Aorta (tissue), 5 donors: ENCODE measurements at regions not wholly inside any gene's neighbourhood (a gene's known extent, or its start where the extent isn't known, plus 50 kb on each side); places are given as distances from the start of the nearest gene placed in this dataset.

Experiments used
- ATAC-seq: fragments of 200-7000 bp; cut with Tn5 transposase; one replicate; pipeline ENCODE4 v1.9.1; 2022; ENCODE audit warnings: moderate library complexity; ENCODE audit not compliant: low FRiP score
- DNase-seq, 2 donors: peaks; one replicate each; pipeline ENCODE4 v3.0.0-alpha.2; 2020
- H3K27ac ChIP-seq, 2 donors: one replicate each; pipeline ENCODE4 v1.5.1; 2013; ENCODE audit warnings: low read length in 2 of 2, mild to moderate bottlenecking in 2 of 2, moderate library complexity in 2 of 2, control low read depth in 1 of 2, inconsistent platforms in 1 of 2, low read depth in 1 of 2
- H3K27me3 ChIP-seq, 2 donors: one replicate each; pipeline ENCODE4 v1.6.1; 2013; ENCODE audit warnings: control low read depth in 1 of 2, low read length in 1 of 2, mild to moderate bottlenecking in 1 of 2, moderate library complexity in 1 of 2; ENCODE audit not compliant: insufficient read depth in 2 of 2, control insufficient read depth in 1 of 2
- H3K36me3 ChIP-seq, 2 donors: one replicate each; pipeline ENCODE4 v1.6.1; 2013; ENCODE audit warnings: control low read depth in 1 of 2, low read length in 1 of 2, mild to moderate bottlenecking in 1 of 2; ENCODE audit not compliant: insufficient read depth in 2 of 2, control insufficient read depth in 1 of 2
- H3K4me1 ChIP-seq, 2 donors: one replicate each; pipeline ENCODE4 v1.6.1; 2013; ENCODE audit warnings: low read length in 2 of 2, control low read depth in 1 of 2, mild to moderate bottlenecking in 1 of 2, moderate library complexity in 1 of 2; ENCODE audit not compliant: insufficient read depth in 2 of 2, control insufficient read depth in 1 of 2
- H3K4me3 ChIP-seq, 2 donors: one replicate each; pipeline ENCODE4 v1.5.1; 2013; ENCODE audit warnings: low read length in 2 of 2, control low read depth in 1 of 2, mild to moderate bottlenecking in 1 of 2
- H3K9me3 ChIP-seq: one replicate; pipeline ENCODE4 v1.6.1; 2013; ENCODE audit warnings: mild to moderate bottlenecking, low read length; ENCODE audit not compliant: control insufficient read depth
- WGBS, 2 donors: extraction: QIAGEN DNeasy Blood & Tissue Kit; methylation state at CpG; one replicate each; pipeline ENCODE4 v1.1.7; 2013; 5-methylcytosine and 5-hydroxymethylcytosine counted together
- intact Hi-C, 2 donors: fragments of 100-400 bp; cut with DNase I; formaldehyde crosslinking; loops; one replicate each; pipeline versions ENCODE4 v1.14.2 to v1.15.0; 2022
- donor health status: healthy with polysubstance abuse.
- donor health status: Bipolar disorder and iron deficiency.
- donor health status: DM: no; HTN: no; CAD: no.
- donor health status: DM: no; HTN: no; CAD: no.
- donor health status: DM: yes; HTN: yes; CAD: no.

GRCh38 chr12:113612793-113613192 lies 141.1 kb upstream of the LHX5 start:
- Histone ChIP-seq H3K4me1 (no peaks in the 10 kb centered on the region), H3K27ac (no peak overlapping the region), H3K27me3 (peaks cover 0 to 2% of the 10 kb centered on the region in 2 donors), H3K4me3 (no peak overlapping the region), H3K9me3 (no peaks in the 10 kb centered on the region), H3K36me3 (no peaks in the 10 kb centered on the region)
- ATAC-seq: no peak
- no peak for DNase-seq
- intact Hi-C loops: no loop called here
- WGBS, 2 donors: 53 to 57% methylated on average over 3 of the region's 3 CpGs

- Histone ChIP-seq H3K27ac (no peak overlapping the region), H3K4me1 (no peaks in the 10 kb centered on the region), H3K9me3 (no peaks in the 10 kb centered on the region), H3K36me3 (no peaks in the 10 kb centered on the region), H3K27me3 (peaks cover 0 to 2% of the 10 kb centered on the region in 2 donors), H3K4me3 (no peak overlapping the region)
- no peak for ATAC-seq
- 29 to 31% methylated on average over 16 of the region's 16 CpGs for WGBS, 2 donors
- intact Hi-C loops: no loop called here
- DNase-seq: no peak
These were observed 140.5 kb upstream of the LHX5 start for GRCh38 chr12:113612076-113612728.

- H3K4me3 ChIP-seq: no peak overlapping the region
- DNase-seq: no peak
- 63 to 69% methylated on average over 8 of the region's 8 CpGs for WGBS, 2 donors
- no peak overlapping the region for H3K27ac ChIP-seq
- no peaks in the 10 kb centered on the region for H3K9me3 ChIP-seq
- no peaks in the 10 kb centered on the region for H3K36me3 ChIP-seq
- ATAC-seq: no peak
- peaks cover 0 to 2% of the 10 kb centered on the region in 2 donors for H3K27me3 ChIP-seq
- no peaks in the 10 kb centered on the region for H3K4me1 ChIP-seq
- intact Hi-C loops: no loop called here
These were observed 140.0 kb upstream of the LHX5 start for GRCh38 chr12:113611652-113612051.

- Histone ChIP-seq H3K4me3 (no peak overlapping the region), H3K4me1 (no peaks in the 10 kb centered on the region), H3K9me3 (no peaks in the 10 kb centered on the region), H3K36me3 (no peaks in the 10 kb centered on the region), H3K27ac (no peak overlapping the region), H3K27me3 (peaks cover 0 to 2% of the 10 kb centered on the region in 2 donors)
- no peak for ATAC-seq
- intact Hi-C loops: no loop called here
- no peak for DNase-seq
- 1% methylated on average over 13 of the region's 13 CpGs for WGBS, 2 donors
These were observed 139.0 kb upstream of the LHX5 start for GRCh38 chr12:113610698-113611097.

- H3K27me3 ChIP-seq: peaks cover 0 to 2% of the 10 kb centered on the region in 2 donors
- DNase-seq (no peak), ATAC-seq (no peak)
- no peaks in the 10 kb centered on the region for H3K4me1 ChIP-seq
- WGBS, 2 donors: 5 to 6% methylated on average over 16 of the region's 16 CpGs
- no peak overlapping the region for H3K4me3 ChIP-seq
- no peak overlapping the region for H3K27ac ChIP-seq
- intact Hi-C loops: no loop called here
- H3K9me3 ChIP-seq: no peaks in the 10 kb centered on the region
- no peaks in the 10 kb centered on the region for H3K36me3 ChIP-seq
These were observed 138.2 kb upstream of the LHX5 start for GRCh38 chr12:113609692-113610469.

GRCh38 chr12:113604666-113605065 lies 133.0 kb upstream of the LHX5 start:
- DNase-seq: no peak
- Histone ChIP-seq H3K27me3 (peaks cover 0 to 2% of the 10 kb centered on the region in 2 donors), H3K4me3 (no peak overlapping the region), H3K4me1 (no peaks in the 10 kb centered on the region), H3K9me3 (no peaks in the 10 kb centered on the region), H3K36me3 (no peaks in the 10 kb centered on the region), H3K27ac (no peak overlapping the region)
- intact Hi-C loops: no loop called here
- ATAC-seq: no peak

- Histone ChIP-seq H3K27me3 (peaks cover 0 to 2% of the 10 kb centered on the region in 2 donors), H3K4me1 (no peaks in the 10 kb centered on the region), H3K4me3 (no peak overlapping the region), H3K9me3 (no peaks in the 10 kb centered on the region), H3K36me3 (no peaks in the 10 kb centered on the region), H3K27ac (no peak overlapping the region)
- WGBS, 2 donors: 41 to 42% methylated on average over 3 of the region's 3 CpGs
- ATAC-seq (no peak), DNase-seq (no peak)
- intact Hi-C loops: no loop called here
These were observed 130.1 kb upstream of the LHX5 start for GRCh38 chr12:113601656-113602263.

GRCh38 chr12:113598815-113599406 lies 127.2 kb upstream of the LHX5 start:
- peaks cover 0 to 2% of the 10 kb centered on the region in 2 donors for H3K27me3 ChIP-seq
- no peak for ATAC-seq
- H3K9me3 ChIP-seq: no peaks in the 10 kb centered on the region
- H3K36me3 ChIP-seq: peaks cover 0 to 4% of the 10 kb centered on the region in 2 donors
- 58 to 67% methylated on average over 11 of the region's 11 CpGs for WGBS, 2 donors
- H3K4me3 ChIP-seq: no peak overlapping the region
- H3K4me1 ChIP-seq: no peaks in the 10 kb centered on the region
- DNase-seq: no peak
- no peak overlapping the region for H3K27ac ChIP-seq
- intact Hi-C loops: no loop called here
